ENCODE measurements at regions not wholly inside any gene's neighbourhood (a gene's known extent, or its start where the extent isn't known, plus 50 kb on each side); places are given as distances from the start of the nearest gene placed in this dataset.

- Mint-ChIP-seq H3K27ac (no peak overlapping the region), H3K4me3 (no peak overlapping the region), H3K4me1 (ENCODE audit: low read depth) (no peaks in the 10 kb centered on the region), H3K36me3 (ENCODE audit: low read depth) (no peaks in the 10 kb centered on the region), H3K9me3 (no peaks in the 10 kb centered on the region), H3K27me3 (peaks cover 6% of the 10 kb centered on the region)
- POLR2A ChIA-PET = no interaction called here
- no peak for ATAC-seq (ENCODE audit: poor library complexity)
- intact Hi-C loops (cut with DNase I, micrococcal nuclease) = no loop called here
- Histone ChIP-seq H3K9me3 (ENCODE audit: control insufficient read depth in 1 of 2, insufficient read depth in 1 of 2, low read length in 2 of 2) (no peaks in the 10 kb centered on the region), H3K36me3 (ENCODE audit: insufficient read depth, low read length) (no peaks in the 10 kb centered on the region), H3K27ac (ENCODE audit: low read depth in 1 of 2, low read length in 2 of 2) (no peak overlapping the region), H3K27me3 (ENCODE audit: control insufficient read depth in 1 of 2, insufficient read depth in 2 of 2, low read length in 2 of 2) (peaks cover 0 to 3% of the 10 kb centered on the region in 2 experiments), H3K4me3 (ENCODE audit: low read length) (no peak overlapping the region), H3K4me1 (ENCODE audit: insufficient read depth, low read length) (no peaks in the 10 kb centered on the region)
- no peak for TF ChIP-seq CTCF (IDR thresholded peaks at IDR 0.05)
- CTCF ChIA-PET = interaction anchor here (1.2 kb wide), 1 partner anchor 11 kb away, joined by 3 read pairs; no protein-coding TSS in a partner anchor
- no peak for DNase-seq
Observed at GRCh38 chr1:209375097-209375496, 208.4 kb upstream of the CAMK1G start.

DNA sequence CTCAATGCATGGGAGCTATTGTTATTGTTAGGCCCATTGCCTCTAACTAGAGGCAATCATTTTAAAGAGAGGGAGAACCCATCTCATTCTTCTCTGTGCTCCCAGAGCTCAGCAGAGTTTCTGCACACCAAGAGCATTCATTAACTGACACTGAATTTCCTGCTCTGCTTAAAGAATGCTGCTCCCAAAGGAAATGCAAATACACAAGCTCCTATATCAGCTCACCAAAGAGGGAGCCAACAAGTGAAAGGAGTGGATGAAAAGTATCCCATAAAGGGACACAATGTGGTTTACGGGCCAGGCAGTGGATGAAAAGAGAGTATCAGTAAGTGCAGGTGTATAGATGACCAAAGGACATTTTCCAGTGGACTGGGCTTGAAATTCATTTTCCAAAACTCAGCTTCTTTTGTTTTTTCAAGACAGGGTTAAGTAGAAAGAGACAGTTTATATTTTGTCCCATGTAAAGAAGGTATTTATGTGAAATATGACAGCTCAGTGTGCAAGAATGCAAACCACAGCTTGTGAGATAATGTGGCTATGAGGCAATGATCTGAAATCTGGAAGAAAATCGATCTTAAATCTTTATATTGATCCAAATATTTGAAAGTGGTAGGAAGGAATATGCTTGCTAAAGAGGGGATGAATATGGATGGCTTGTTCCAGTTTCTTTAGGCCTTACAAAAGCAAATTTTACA lies 207.7 kb upstream of the CAMK1G start:
- Histone ChIP-seq H3K27me3 (ENCODE audit: control insufficient read depth in 1 of 2, insufficient read depth in 2 of 2, low read length in 2 of 2) (peaks cover 0 to 3% of the 10 kb centered on the region in 2 experiments), H3K4me1 (ENCODE audit: insufficient read depth, low read length) (no peaks in the 10 kb centered on the region), H3K27ac (ENCODE audit: low read depth in 1 of 2, low read length in 2 of 2) (no peak overlapping the region), H3K4me3 (ENCODE audit: low read length) (no peak overlapping the region), H3K36me3 (ENCODE audit: insufficient read depth, low read length) (no peaks in the 10 kb centered on the region), H3K9me3 (ENCODE audit: control insufficient read depth in 1 of 2, insufficient read depth in 1 of 2, low read length in 2 of 2) (no peaks in the 10 kb centered on the region)
- no peak for TF ChIP-seq CTCF (IDR thresholded peaks at IDR 0.05)
- Mint-ChIP-seq H3K27ac (no peak overlapping the region), H3K36me3 (ENCODE audit: low read depth) (no peaks in the 10 kb centered on the region), H3K4me1 (ENCODE audit: low read depth) (no peaks in the 10 kb centered on the region), H3K9me3 (no peaks in the 10 kb centered on the region), H3K27me3 (peaks cover 6% of the 10 kb centered on the region), H3K4me3 (no peak overlapping the region)
- intact Hi-C loops (cut with DNase I, micrococcal nuclease) = no loop called here
- DNase-seq (no peak), ATAC-seq (ENCODE audit: poor library complexity) (no peak)
- POLR2A ChIA-PET = no interaction called here
- CTCF ChIA-PET = interaction anchor here (1.2 kb wide), 1 partner anchor 10 kb away, joined by 3 read pairs; no protein-coding TSS in a partner anchor

- H3K27ac ChIP-seq (ENCODE audit: low read depth in 1 of 2, low read length in 2 of 2) = no peak overlapping the region
- no peaks in the 10 kb centered on the region for H3K4me1 ChIP-seq (ENCODE audit: insufficient read depth, low read length)
- Mint-ChIP-seq H3K4me1 (ENCODE audit: low read depth) (no peaks in the 10 kb centered on the region), H3K9me3 (no peaks in the 10 kb centered on the region), H3K27ac (no peak overlapping the region), H3K4me3 (no peak overlapping the region), H3K36me3 (ENCODE audit: low read depth) (no peaks in the 10 kb centered on the region), H3K27me3 (peaks cover 6% of the 10 kb centered on the region)
- CTCF ChIA-PET = no interaction called here
- DNase-seq = no peak
- peaks cover 0 to 3% of the 10 kb centered on the region in 2 experiments for H3K27me3 ChIP-seq (ENCODE audit: control insufficient read depth in 1 of 2, insufficient read depth in 2 of 2, low read length in 2 of 2)
- H3K36me3 ChIP-seq (ENCODE audit: insufficient read depth, low read length) = no peaks in the 10 kb centered on the region
- no peak for TF ChIP-seq CTCF (IDR thresholded peaks at IDR 0.05)
- POLR2A ChIA-PET = no interaction called here
- intact Hi-C loops (cut with DNase I, micrococcal nuclease) = no loop called here
- no peaks in the 10 kb centered on the region for H3K9me3 ChIP-seq (ENCODE audit: control insufficient read depth in 1 of 2, insufficient read depth in 1 of 2, low read length in 2 of 2)
- no peak overlapping the region for H3K4me3 ChIP-seq (ENCODE audit: low read length)
- ATAC-seq (ENCODE audit: poor library complexity) = no peak
Observed at GRCh38 chr1:209376774-209377173, 206.7 kb upstream of the CAMK1G start.
